Transverse colon (tissue), 4 donors: ENCODE measurements at regions not wholly inside any gene's neighbourhood (a gene's known extent, or its start where the extent isn't known, plus 50 kb on each side); places are given as distances from the start of the nearest gene placed in this dataset.

Source experiments
- DNase-seq: peaks from one replicate; pipeline ENCODE4 v3.0.0-alpha.2; 2019
- H3K27ac ChIP-seq, 4 donors: fragments of 200-600 bp; sonication (generic); 2 replicates each; pipeline ENCODE4 v1.5.1; 2016 to 2018; ENCODE audit warnings: inconsistent platforms in 4 of 4
- H3K27me3 ChIP-seq: fragments of 200-600 bp; sonication (generic); 2 replicates; pipeline ENCODE4 v1.5.1; 2017; ENCODE audit warnings: inconsistent platforms
- H3K36me3 ChIP-seq, 4 donors: fragments of 200-600 bp; sonication (generic); 2 replicates each; pipeline ENCODE4 v1.5.1; 2017 to 2019; ENCODE audit warnings: inconsistent platforms in 4 of 4
- H3K4me1 ChIP-seq, 4 donors: fragments of 200-600 bp; sonication (generic); 2 replicates each; pipeline ENCODE4 v1.5.1; 2017 to 2020; ENCODE audit warnings: inconsistent platforms in 4 of 4
- H3K4me3 ChIP-seq, 4 donors: fragments of 200-600 bp; sonication (generic); 1 replicate in 1 of 4; 2 replicates in 3 of 4; pipeline versions ENCODE4 v1.5.1 to v1.6.1; 2017 to 2019; ENCODE audit warnings: inconsistent platforms in 4 of 4
- H3K9me3 ChIP-seq, 2 donors: fragments of 200-600 bp; sonication (generic); 2 replicates each; pipeline ENCODE4 v1.5.1; 2017 to 2019; ENCODE audit warnings: inconsistent platforms in 2 of 2
- EP300 ChIP-seq: sonication (generic); formaldehyde crosslinking; IDR thresholded peaks from one replicate; pipeline ENCODE4 v1.6.1; 2017; ENCODE audit warnings: antibody characterized with exemption, low read depth
- POLR2A ChIP-seq: fragments of 450-650 bp; IDR thresholded peaks from one replicate; pipeline ENCODE4 v1.6.1; 2016; ENCODE audit warnings: antibody characterized with exemption, mild to moderate bottlenecking, moderate library complexity
- POLR2AphosphoS5 ChIP-seq, 3 donors: sonication (generic); formaldehyde crosslinking; IDR thresholded peaks; one replicate each; pipeline ENCODE4 v1.6.1; 2016; ENCODE audit warnings: antibody characterized with exemption in 3 of 3
- WGBS, 2 donors: methylation state at CpG; one replicate each; pipeline ENCODE4 v1.1.5; 2018; ENCODE audit warnings: low coverage in 1 of 2; 5-methylcytosine and 5-hydroxymethylcytosine counted together
- in situ Hi-C, 4 donors: fragments of 200-750 bp; cut with MboI; loops; one replicate each; pipeline versions ENCODE4 v1.15.0 to v1.15.1; 2017; ENCODE audit warnings: low sequenced_read_pairs in 3 of 4, low pct_ligation_motif_present in 1 of 4, low pct_unique_long_range_greater_than_20kb in 1 of 4
- intact Hi-C: fragments of 100-400 bp; cut with DNase I; formaldehyde crosslinking; loops from one replicate; pipeline ENCODE4 v1.15.1; 2023; ENCODE audit warnings: low total_unique reads
- TF ChIP-seq, protein P1 (sequence below), 5 experiments: fragments of 200-600 bp in 3 of 5; fragments of 450-650 bp in 2 of 5; sonication (generic) in 3 of 5; IDR thresholded peaks; 1 replicate in 2 of 5; 2 replicates in 3 of 5; pipeline ENCODE4 v1.5.1; 2016 to 2017; ENCODE audit warnings: antibody characterized with exemption in 5 of 5, inconsistent platforms in 3 of 5, mild to moderate bottlenecking in 2 of 5, moderate library complexity in 1 of 5

GRCh38 chr11:37957717-37958116, 1359.7 kb upstream of the RAG2 start:
- Histone ChIP-seq H3K9me3 (no peaks in the 10 kb centered on the region), H3K4me3 (no peak overlapping the region), H3K36me3 (no peaks in the 10 kb centered on the region), H3K27ac (no peak overlapping the region), H3K4me1 (no peaks in the 10 kb centered on the region), H3K27me3 (no peaks in the 10 kb centered on the region)
- TF ChIP-seq EP300, result no peak
- no peak for TF ChIP-seq POLR2AphosphoS5 (IDR thresholded peaks at IDR 0.05)
- no peak for TF ChIP-seq POLR2A
- TF ChIP-seq, protein P1, sequence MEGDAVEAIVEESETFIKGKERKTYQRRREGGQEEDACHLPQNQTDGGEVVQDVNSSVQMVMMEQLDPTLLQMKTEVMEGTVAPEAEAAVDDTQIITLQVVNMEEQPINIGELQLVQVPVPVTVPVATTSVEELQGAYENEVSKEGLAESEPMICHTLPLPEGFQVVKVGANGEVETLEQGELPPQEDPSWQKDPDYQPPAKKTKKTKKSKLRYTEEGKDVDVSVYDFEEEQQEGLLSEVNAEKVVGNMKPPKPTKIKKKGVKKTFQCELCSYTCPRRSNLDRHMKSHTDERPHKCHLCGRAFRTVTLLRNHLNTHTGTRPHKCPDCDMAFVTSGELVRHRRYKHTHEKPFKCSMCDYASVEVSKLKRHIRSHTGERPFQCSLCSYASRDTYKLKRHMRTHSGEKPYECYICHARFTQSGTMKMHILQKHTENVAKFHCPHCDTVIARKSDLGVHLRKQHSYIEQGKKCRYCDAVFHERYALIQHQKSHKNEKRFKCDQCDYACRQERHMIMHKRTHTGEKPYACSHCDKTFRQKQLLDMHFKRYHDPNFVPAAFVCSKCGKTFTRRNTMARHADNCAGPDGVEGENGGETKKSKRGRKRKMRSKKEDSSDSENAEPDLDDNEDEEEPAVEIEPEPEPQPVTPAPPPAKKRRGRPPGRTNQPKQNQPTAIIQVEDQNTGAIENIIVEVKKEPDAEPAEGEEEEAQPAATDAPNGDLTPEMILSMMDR (IDR thresholded peaks at IDR 0.05), result no peak
- in situ Hi-C loops, result no loop called here
- 32 to 50% methylated on average over 1 of the region's 1 CpG for WGBS, 2 donors
- DNase-seq, result no peak
- intact Hi-C loops, result no loop called here

DNA sequence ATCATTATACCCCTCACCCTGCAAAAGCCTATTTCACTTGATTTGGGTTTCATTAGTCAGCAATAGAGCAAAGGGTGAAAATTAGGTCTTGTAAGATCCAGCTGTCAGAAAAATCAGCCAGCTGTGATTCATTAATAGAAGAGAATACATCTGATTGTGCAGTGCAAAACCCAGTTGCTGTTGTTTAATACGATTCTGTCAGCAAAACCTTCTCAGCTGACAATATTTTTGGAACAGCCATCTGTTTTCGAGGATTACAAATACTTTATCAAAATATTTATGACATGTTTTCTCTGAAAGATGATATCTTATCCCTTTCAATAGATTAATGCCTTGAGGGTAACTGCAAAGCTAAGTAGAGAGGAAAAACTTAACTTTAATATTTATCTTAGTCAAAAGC, 1354.0 kb upstream of the RAG2 start:
- intact Hi-C loops, result no loop called here
- Histone ChIP-seq H3K4me1 (no peaks in the 10 kb centered on the region), H3K4me3 (no peak overlapping the region), H3K27me3 (no peaks in the 10 kb centered on the region), H3K36me3 (no peaks in the 10 kb centered on the region), H3K9me3 (no peaks in the 10 kb centered on the region), H3K27ac (no peak overlapping the region)
- TF ChIP-seq POLR2AphosphoS5 (IDR thresholded peaks at IDR 0.05) (no peak), POLR2A (no peak), EP300 (no peak)
- TF ChIP-seq, protein P1 (IDR thresholded peaks at IDR 0.05), result no peak
- 49 to 69% methylated on average over 2 of the region's 2 CpGs for WGBS, 2 donors
- no peak for DNase-seq
- in situ Hi-C loops, result no loop called here

- DNase-seq, result no peak
- no peak overlapping the region for H3K4me3 ChIP-seq
- 55 to 60% methylated on average over 3 of the region's 3 CpGs for WGBS, 2 donors
- H3K9me3 ChIP-seq, result peaks cover 3 to 9% of the 10 kb centered on the region in 2 donors
- H3K4me1 ChIP-seq, result no peaks in the 10 kb centered on the region
- TF ChIP-seq POLR2A, result no peak
- no peak for TF ChIP-seq POLR2AphosphoS5 (IDR thresholded peaks at IDR 0.05)
- TF ChIP-seq EP300, result no peak
- TF ChIP-seq, protein P1 (IDR thresholded peaks at IDR 0.05), result no peak
- H3K27me3 ChIP-seq, result no peaks in the 10 kb centered on the region
- H3K27ac ChIP-seq, result no peak overlapping the region
- H3K36me3 ChIP-seq, result no peaks in the 10 kb centered on the region
- intact Hi-C loops, result no loop called here
- in situ Hi-C loops, result no loop called here
Measured at GRCh38 chr11:37948258-37948657, 1350.2 kb upstream of the RAG2 start.

- 89% methylated on average over 3 of the region's 3 CpGs; no CpG with 5 or more reads in 1 of the 2 donors for WGBS, 2 donors
- intact Hi-C loops, result no loop called here
- Histone ChIP-seq H3K36me3 (no peaks in the 10 kb centered on the region), H3K27me3 (no peaks in the 10 kb centered on the region), H3K4me3 (no peak overlapping the region), H3K4me1 (no peaks in the 10 kb centered on the region), H3K9me3 (peaks cover 3 to 9% of the 10 kb centered on the region in 2 donors), H3K27ac (no peak overlapping the region)
- DNase-seq, result no peak
- in situ Hi-C loops, result no loop called here
- TF ChIP-seq EP300 (no peak), POLR2A (no peak), POLR2AphosphoS5 (IDR thresholded peaks at IDR 0.05) (no peak)
- TF ChIP-seq, protein P1 (IDR thresholded peaks at IDR 0.05), result no peak
Measured at GRCh38 chr11:37947821-37948220, 1349.8 kb upstream of the RAG2 start.
